Skeletal muscle satellite cell (primary cell): ENCODE measurements at regions not wholly inside any gene's neighbourhood (a gene's known extent, or its start where the extent isn't known, plus 50 kb on each side); places are given as distances from the start of the nearest gene placed in this dataset.

ENCODE experiments used
- H3K27me3 ChIP-seq: 2 replicates; pipeline ENCODE4 v1.7.0; 2013; ENCODE audit warnings: low read length; ENCODE audit not compliant: control insufficient read depth, insufficient read depth
- H3K36me3 ChIP-seq: 2 replicates; pipeline ENCODE4 v1.7.0; 2013; ENCODE audit warnings: mild to moderate bottlenecking, control low read depth, low read length; ENCODE audit not compliant: insufficient read depth
- H3K4me1 ChIP-seq: 2 replicates; pipeline ENCODE4 v1.7.0; 2013; ENCODE audit warnings: low read length; ENCODE audit not compliant: control insufficient read depth, insufficient read depth
- H3K4me2 ChIP-seq: 2 replicates; pipeline ENCODE4 v1.7.0; 2013; ENCODE audit warnings: mild to moderate bottlenecking, low read length
- H3K4me3 ChIP-seq: 2 replicates; pipeline ENCODE4 v1.7.0; 2013; ENCODE audit warnings: low read length
- H3K9ac ChIP-seq: 2 replicates; pipeline ENCODE4 v1.7.0; 2013; ENCODE audit warnings: mild to moderate bottlenecking, low read depth, low read length, moderate library complexity
- H3K9me3 ChIP-seq: replicated peaks from 2 replicates; pipeline ENCODE4 v1.7.0; 2013; ENCODE audit warnings: mild to moderate bottlenecking, control low read depth, low read length

- Histone ChIP-seq H3K4me1 (no peaks in the 10 kb centered on the region), H3K36me3 (no peaks in the 10 kb centered on the region), H3K27me3 (no peaks in the 10 kb centered on the region), H3K4me3 (no peak overlapping the region), H3K9ac (no peak overlapping the region), H3K4me2 (no peak overlapping the region), H3K9me3 (no peaks in the 10 kb centered on the region)
Measured at GRCh38 chr4:72828864-72829263, 240.7 kb downstream of the COX18 start.

- Histone ChIP-seq H3K9ac (no peak overlapping the region), H3K27me3 (no peaks in the 10 kb centered on the region), H3K4me1 (no peaks in the 10 kb centered on the region), H3K4me3 (no peak overlapping the region), H3K36me3 (no peaks in the 10 kb centered on the region), H3K4me2 (no peak overlapping the region), H3K9me3 (no peaks in the 10 kb centered on the region)
Measured at GRCh38 chr4:72827968-72828367, 241.5 kb downstream of the COX18 start.

- no peak overlapping the region for H3K9ac ChIP-seq
- H3K27me3 ChIP-seq = peaks cover 3% of the 10 kb centered on the region
- H3K9me3 ChIP-seq = no peaks in the 10 kb centered on the region
- H3K36me3 ChIP-seq = no peaks in the 10 kb centered on the region
- H3K4me2 ChIP-seq = no peak overlapping the region
- peaks cover 19% of the 10 kb centered on the region for H3K4me1 ChIP-seq
- no peak overlapping the region for H3K4me3 ChIP-seq
Measured at GRCh38 chr4:72820107-72820506, 249.4 kb downstream of the COX18 start.

DNA sequence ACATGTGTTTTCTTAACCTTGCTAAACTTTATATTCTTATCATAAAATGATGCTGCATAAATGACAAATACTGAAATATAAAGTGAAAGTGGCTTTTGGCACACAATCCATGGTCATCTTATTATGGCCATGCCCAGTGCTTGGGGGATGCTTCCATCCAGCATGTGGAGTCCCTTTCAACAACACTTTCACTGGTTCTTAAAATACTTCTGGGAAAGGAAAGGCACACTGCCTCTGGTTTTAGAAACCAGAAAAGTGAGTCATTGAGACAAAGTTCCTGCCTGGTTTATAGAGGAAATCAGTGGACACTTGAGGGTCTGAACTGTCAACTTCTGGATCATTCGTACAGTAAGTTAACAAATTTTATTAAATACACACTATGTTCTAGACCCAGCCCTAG lies 248.0 kb upstream of the ADAMTS3 start:
- Histone ChIP-seq H3K9ac (no peak overlapping the region), H3K36me3 (no peaks in the 10 kb centered on the region), H3K4me2 (peak overlapping the region; percentile 67), H3K4me1 (peaks cover 19% of the 10 kb centered on the region), H3K9me3 (no peaks in the 10 kb centered on the region), H3K27me3 (peaks cover 3% of the 10 kb centered on the region), H3K4me3 (peak overlapping the region; percentile 50)

- Histone ChIP-seq H3K4me1 (peaks cover 19% of the 10 kb centered on the region), H3K4me2 (no peak overlapping the region), H3K4me3 (no peak overlapping the region), H3K27me3 (no peaks in the 10 kb centered on the region), H3K9me3 (no peaks in the 10 kb centered on the region), H3K36me3 (no peaks in the 10 kb centered on the region), H3K9ac (no peak overlapping the region)
Measured at GRCh38 chr4:72814241-72814640, 245.2 kb upstream of the ADAMTS3 start.

DNA sequence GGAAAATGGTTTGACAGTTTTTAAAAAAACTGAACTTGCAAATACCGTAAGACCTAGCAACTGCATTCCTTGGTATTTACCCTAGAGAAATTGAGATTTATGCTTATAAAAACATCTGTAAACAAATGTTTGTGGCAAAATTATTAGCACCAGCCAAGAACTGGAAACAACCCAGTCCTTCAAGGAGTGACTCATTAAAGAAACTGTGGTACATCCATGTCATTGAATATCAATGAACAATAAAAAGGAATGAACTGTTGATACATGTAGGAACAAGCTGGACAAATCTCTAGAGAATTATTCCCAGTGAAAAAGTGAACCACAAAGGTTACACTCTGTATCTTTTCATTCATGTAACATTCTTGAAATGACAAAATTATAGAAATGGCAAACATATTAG lies 240.2 kb upstream of the ADAMTS3 start:
- no peaks in the 10 kb centered on the region for H3K9me3 ChIP-seq
- no peak overlapping the region for H3K9ac ChIP-seq

DNA sequence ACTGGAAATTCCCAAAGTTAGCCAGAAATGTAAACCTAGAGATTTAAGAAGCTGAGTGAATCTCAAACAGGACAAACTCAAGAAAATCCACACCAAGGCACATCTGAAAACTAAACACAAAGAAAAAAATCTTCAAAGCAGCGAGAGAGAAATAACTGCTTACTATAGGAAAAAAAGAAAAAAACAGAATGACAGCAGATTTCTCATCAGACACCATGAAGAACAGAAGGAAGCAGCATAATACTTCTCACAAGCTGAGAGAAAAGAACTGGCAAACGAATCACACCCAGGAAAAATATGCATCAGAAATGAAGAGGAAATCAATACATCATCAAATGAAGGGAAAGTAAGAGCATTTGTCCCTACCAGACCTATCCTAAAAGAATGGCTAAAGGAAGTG lies 236.3 kb upstream of the ADAMTS3 start:
- no peaks in the 10 kb centered on the region for H3K36me3 ChIP-seq
- H3K4me1 ChIP-seq = no peaks in the 10 kb centered on the region
- no peak overlapping the region for H3K4me2 ChIP-seq
- no peak overlapping the region for H3K4me3 ChIP-seq
- no peaks in the 10 kb centered on the region for H3K27me3 ChIP-seq
- no peaks in the 10 kb centered on the region for H3K9me3 ChIP-seq
- H3K9ac ChIP-seq = no peak overlapping the region

More for the DNA sequence above, 240.2 kb upstream of the ADAMTS3 start:
- no peaks in the 10 kb centered on the region for H3K36me3 ChIP-seq
- no peaks in the 10 kb centered on the region for H3K4me1 ChIP-seq
- no peak overlapping the region for H3K4me2 ChIP-seq
- H3K4me3 ChIP-seq = no peak overlapping the region
- no peaks in the 10 kb centered on the region for H3K27me3 ChIP-seq

DNA sequence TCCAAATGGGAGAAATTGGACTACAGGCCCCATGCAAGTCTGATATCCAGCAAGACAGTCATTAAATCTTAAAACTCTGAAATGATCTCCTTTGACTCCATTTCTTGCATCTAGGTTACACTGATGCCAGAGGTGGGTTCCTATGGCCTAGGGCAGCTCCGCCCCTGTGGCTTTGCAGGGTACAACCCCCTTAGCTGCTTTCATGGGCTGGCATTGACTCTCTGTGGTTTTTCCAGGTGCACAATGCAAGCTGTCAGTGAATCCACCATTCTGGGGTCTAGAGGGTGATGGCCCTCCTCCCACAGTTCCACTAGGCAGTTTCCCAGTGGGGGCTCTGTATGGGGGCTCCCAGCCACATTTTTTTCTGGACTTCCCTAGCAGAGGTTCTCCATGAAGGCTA lies 228.5 kb upstream of the ADAMTS3 start:
- no peaks in the 10 kb centered on the region for H3K27me3 ChIP-seq
- no peak overlapping the region for H3K4me2 ChIP-seq
- no peaks in the 10 kb centered on the region for H3K36me3 ChIP-seq
- no peak overlapping the region for H3K9ac ChIP-seq
- no peak overlapping the region for H3K4me3 ChIP-seq
- H3K4me1 ChIP-seq = no peaks in the 10 kb centered on the region
- no peaks in the 10 kb centered on the region for H3K9me3 ChIP-seq

DNA sequence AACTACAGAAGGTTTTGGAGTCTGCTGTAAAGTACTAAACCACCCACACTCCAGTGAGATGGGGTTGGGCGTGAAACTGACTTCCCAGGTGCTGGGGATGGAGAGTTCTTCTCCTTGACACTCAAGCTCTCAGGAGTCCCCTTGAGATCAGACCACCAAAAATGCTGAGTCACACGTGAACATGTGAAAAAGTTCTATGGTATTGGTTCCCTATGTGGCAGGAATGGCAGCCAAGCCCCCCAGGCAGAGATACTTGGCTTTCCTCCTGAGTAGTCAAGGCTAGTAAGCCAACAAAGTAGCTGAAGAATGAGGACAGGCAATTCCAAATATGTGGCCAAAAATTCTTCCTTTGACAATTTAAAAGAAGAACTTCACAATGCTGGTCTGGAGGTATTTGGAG lies 222.0 kb upstream of the ADAMTS3 start:
- no peaks in the 10 kb centered on the region for H3K36me3 ChIP-seq
- H3K27me3 ChIP-seq = no peaks in the 10 kb centered on the region
- H3K4me2 ChIP-seq = no peak overlapping the region
- no peaks in the 10 kb centered on the region for H3K9me3 ChIP-seq
- no peak overlapping the region for H3K9ac ChIP-seq
- no peak overlapping the region for H3K4me3 ChIP-seq
- no peaks in the 10 kb centered on the region for H3K4me1 ChIP-seq

- Histone ChIP-seq H3K9ac (no peak overlapping the region), H3K9me3 (no peaks in the 10 kb centered on the region), H3K4me1 (no peaks in the 10 kb centered on the region), H3K36me3 (no peaks in the 10 kb centered on the region), H3K4me2 (no peak overlapping the region), H3K27me3 (peaks cover 5% of the 10 kb centered on the region), H3K4me3 (no peak overlapping the region)
Measured at GRCh38 chr4:72786401-72786990, 217.5 kb upstream of the ADAMTS3 start.

DNA sequence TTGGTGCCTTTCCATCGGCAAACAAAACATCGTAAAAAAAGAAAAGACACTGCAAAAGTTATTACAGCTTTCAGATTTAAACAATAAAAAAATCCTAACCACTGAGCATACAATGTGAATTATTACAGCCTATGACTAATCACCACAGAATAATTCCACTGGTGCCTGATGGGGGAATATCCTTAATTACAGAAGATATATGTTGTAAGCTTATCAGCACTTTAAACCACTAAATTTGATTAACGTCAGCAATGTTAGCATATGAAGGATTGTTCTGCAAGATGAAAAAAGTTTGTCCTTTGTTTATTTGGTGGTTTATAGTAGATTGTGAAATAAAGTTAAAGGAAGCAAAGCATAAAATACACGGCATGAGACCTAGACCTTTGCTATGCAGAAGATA lies 210.2 kb upstream of the ADAMTS3 start:
- Histone ChIP-seq H3K27me3 (peaks cover 5% of the 10 kb centered on the region), H3K9me3 (no peaks in the 10 kb centered on the region), H3K36me3 (no peaks in the 10 kb centered on the region), H3K9ac (no peak overlapping the region), H3K4me1 (no peaks in the 10 kb centered on the region), H3K4me3 (no peak overlapping the region), H3K4me2 (no peak overlapping the region)

GRCh38 chr4:72777436-72777835 lies 208.4 kb upstream of the ADAMTS3 start:
- no peaks in the 10 kb centered on the region for H3K27me3 ChIP-seq
- no peak overlapping the region for H3K4me3 ChIP-seq
- H3K4me2 ChIP-seq = no peak overlapping the region
- H3K9ac ChIP-seq = no peak overlapping the region
- H3K4me1 ChIP-seq = no peaks in the 10 kb centered on the region
- no peaks in the 10 kb centered on the region for H3K36me3 ChIP-seq
- no peaks in the 10 kb centered on the region for H3K9me3 ChIP-seq
